Muscle layer of colon (tissue), 2 donors: ENCODE measurements at regions not wholly inside any gene's neighbourhood (a gene's known extent, or its start where the extent isn't known, plus 50 kb on each side); places are given as distances from the start of the nearest gene placed in this dataset.

Source experiments
- H3K27ac ChIP-seq: one replicate; pipeline ENCODE4 v1.7.0; 2013; ENCODE audit warnings: low read depth, mild to moderate bottlenecking, low read length, moderate library complexity
- H3K27me3 ChIP-seq, 2 donors: one replicate each; pipeline ENCODE4 v1.7.0; 2013; ENCODE audit warnings: low read length in 2 of 2, mild to moderate bottlenecking in 2 of 2; ENCODE audit not compliant: insufficient read depth in 2 of 2, control insufficient read depth in 1 of 2
- H3K36me3 ChIP-seq: one replicate; pipeline ENCODE4 v1.7.0; 2013; ENCODE audit warnings: mild to moderate bottlenecking, low read length; ENCODE audit not compliant: insufficient read depth
- H3K4me1 ChIP-seq: one replicate; pipeline ENCODE4 v1.7.0; 2013; ENCODE audit warnings: mild to moderate bottlenecking, low read length; ENCODE audit not compliant: insufficient read depth
- H3K4me3 ChIP-seq, 2 donors: one replicate each; pipeline ENCODE4 v1.7.0; 2013; ENCODE audit warnings: low read length in 2 of 2, low read depth in 1 of 2, mild to moderate bottlenecking in 1 of 2, moderate library complexity in 1 of 2
- H3K9ac ChIP-seq: one replicate; pipeline ENCODE4 v1.7.0; 2013; ENCODE audit warnings: low read length
- H3K9me3 ChIP-seq: one replicate; pipeline ENCODE4 v1.7.0; 2013; ENCODE audit warnings: mild to moderate bottlenecking, low read length
- donor health status: abdominal sarcoma.
- donor health status: Adenocarcinoma of cecum.

DNA sequence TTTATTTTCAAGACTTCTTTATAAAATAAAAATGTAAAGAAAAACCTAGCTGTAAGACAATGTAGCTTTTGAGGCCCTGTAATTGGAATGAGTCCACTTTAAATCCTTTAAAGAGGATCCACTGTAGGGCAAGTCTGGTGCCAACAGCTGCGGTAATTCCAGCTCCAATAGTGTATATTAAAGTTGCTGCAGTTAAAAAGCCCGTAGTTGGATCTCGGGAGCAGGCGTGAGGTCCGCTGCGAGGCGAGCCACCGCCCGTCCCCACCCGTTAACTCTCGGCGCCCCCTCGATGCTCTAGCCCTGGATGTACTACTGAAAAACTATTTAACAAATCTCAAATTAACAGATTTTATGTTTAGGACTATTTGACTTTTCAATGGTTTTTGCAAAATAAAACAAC is 414.7 kb upstream of the SEMA3C start:
- Histone ChIP-seq H3K27ac (no peak overlapping the region), H3K9ac (no peak overlapping the region), H3K27me3 (no peaks in the 10 kb centered on the region), H3K9me3 (no peaks in the 10 kb centered on the region), H3K36me3 (no peaks in the 10 kb centered on the region), H3K4me3 (no peak overlapping the region), H3K4me1 (no peaks in the 10 kb centered on the region)

GRCh38 chr7:81333004-81333403 is 414.2 kb upstream of the SEMA3C start:
- no peaks in the 10 kb centered on the region for H3K36me3 ChIP-seq
- no peak overlapping the region for H3K27ac ChIP-seq
- no peaks in the 10 kb centered on the region for H3K27me3 ChIP-seq
- H3K9ac ChIP-seq = no peak overlapping the region
- no peak overlapping the region for H3K4me3 ChIP-seq
- no peaks in the 10 kb centered on the region for H3K4me1 ChIP-seq
- no peaks in the 10 kb centered on the region for H3K9me3 ChIP-seq

DNA sequence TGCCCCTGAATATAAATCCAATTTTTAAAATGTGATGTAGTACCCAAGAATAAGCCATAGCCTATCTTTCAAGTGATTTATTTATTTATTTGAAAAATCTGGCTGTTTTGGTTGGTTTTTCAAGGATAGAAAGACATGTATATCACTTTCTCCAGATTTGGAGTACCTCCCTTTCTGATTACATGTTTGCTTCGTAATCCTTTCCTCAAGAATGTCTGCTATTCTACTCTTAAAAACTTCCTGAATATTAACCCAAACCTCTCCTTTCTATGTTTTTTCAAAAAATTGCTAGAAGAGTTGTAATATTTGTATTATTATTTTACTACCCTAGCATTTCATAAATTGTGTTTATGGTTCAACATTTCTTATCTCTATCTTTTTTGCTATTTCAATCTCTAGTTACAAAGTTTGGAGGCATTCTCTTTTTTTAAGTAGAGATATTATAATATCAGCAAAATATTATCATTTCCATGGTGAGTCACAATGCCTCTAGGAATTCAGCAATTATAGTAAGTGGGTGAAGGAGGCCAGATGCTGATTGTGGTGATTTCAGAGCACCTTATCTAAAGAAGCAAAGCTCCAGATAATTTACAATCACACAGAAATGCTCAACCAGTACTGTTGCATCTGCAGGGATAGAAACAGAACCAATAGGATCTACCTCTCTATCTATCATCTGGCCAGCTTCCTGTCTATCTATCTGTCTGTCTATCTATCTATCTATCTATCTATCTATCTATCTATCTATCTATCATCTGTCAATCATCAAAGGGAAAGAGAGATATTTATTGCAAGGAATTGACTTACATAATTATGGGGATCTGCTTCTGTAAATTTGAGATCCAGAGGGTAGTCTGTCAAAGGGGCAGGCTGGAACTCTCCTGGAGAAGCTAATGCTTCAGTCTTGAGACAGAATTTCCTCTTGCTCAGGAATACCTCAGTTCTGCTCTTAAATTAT is 412.5 kb upstream of the SEMA3C start:
- Histone ChIP-seq H3K27me3 (no peaks in the 10 kb centered on the region), H3K27ac (no peak overlapping the region), H3K36me3 (no peaks in the 10 kb centered on the region), H3K9me3 (no peaks in the 10 kb centered on the region), H3K4me3 (no peak overlapping the region), H3K4me1 (no peaks in the 10 kb centered on the region), H3K9ac (no peak overlapping the region)

DNA sequence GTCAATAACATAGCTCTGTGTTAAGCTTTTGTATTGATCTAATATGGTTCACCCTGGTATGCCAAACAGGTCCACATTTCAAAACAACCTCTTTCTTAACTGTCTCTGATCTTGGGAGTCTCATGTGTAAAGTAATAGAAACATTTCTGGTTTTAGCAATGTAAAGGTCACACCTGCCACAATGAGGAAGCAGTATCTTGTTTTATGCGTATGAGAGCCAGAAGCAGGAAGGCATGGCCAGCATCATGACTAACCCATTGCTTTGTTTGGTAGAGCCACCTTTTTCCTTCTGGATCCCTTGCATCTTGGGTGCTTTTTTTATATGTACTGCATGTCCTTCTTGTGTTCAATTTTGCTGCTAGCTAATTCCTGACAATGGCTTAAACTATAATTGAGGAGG is 411.3 kb upstream of the SEMA3C start:
- Histone ChIP-seq H3K4me3 (no peak overlapping the region), H3K9me3 (no peaks in the 10 kb centered on the region), H3K9ac (no peak overlapping the region), H3K27ac (no peak overlapping the region), H3K27me3 (no peaks in the 10 kb centered on the region), H3K36me3 (no peaks in the 10 kb centered on the region), H3K4me1 (no peaks in the 10 kb centered on the region)

GRCh38 chr7:81327468-81328266 is 408.8 kb upstream of the SEMA3C start:
- no peak overlapping the region for H3K4me3 ChIP-seq
- no peaks in the 10 kb centered on the region for H3K36me3 ChIP-seq
- H3K9ac ChIP-seq = no peak overlapping the region
- H3K9me3 ChIP-seq = no peaks in the 10 kb centered on the region
- H3K27me3 ChIP-seq = no peaks in the 10 kb centered on the region
- H3K4me1 ChIP-seq = no peaks in the 10 kb centered on the region
- no peak overlapping the region for H3K27ac ChIP-seq

GRCh38 chr7:81321949-81322348 is 403.1 kb upstream of the SEMA3C start:
- no peak overlapping the region for H3K4me3 ChIP-seq
- no peak overlapping the region for H3K9ac ChIP-seq
- no peaks in the 10 kb centered on the region for H3K27me3 ChIP-seq
- H3K9me3 ChIP-seq = no peaks in the 10 kb centered on the region
- H3K36me3 ChIP-seq = no peaks in the 10 kb centered on the region
- H3K4me1 ChIP-seq = no peaks in the 10 kb centered on the region
- H3K27ac ChIP-seq = no peak overlapping the region

DNA sequence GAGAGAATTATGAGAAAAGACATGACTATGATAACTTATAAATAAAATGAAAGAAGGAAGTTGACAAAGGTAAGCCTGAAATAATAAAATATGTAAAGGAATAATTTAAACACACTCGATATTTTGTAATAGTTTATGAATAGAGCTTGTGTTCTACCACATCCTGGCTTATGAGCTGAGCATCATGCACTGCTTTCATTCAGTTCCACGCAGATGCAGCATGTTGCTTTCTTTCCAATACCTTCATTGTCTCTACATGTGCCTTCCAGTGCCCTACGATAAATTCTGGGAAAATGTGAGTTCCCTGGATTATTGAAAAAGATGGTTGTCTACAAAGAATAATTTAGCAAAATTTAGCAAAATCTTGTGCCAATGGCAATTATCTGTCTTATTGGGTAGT is 398.9 kb upstream of the SEMA3C start:
- Histone ChIP-seq H3K4me1 (no peaks in the 10 kb centered on the region), H3K4me3 (no peak overlapping the region), H3K9ac (no peak overlapping the region), H3K9me3 (no peaks in the 10 kb centered on the region), H3K27ac (no peak overlapping the region), H3K36me3 (no peaks in the 10 kb centered on the region), H3K27me3 (no peaks in the 10 kb centered on the region)

GRCh38 chr7:81308643-81309322 is 389.9 kb upstream of the SEMA3C start:
- no peak overlapping the region for H3K27ac ChIP-seq
- no peak overlapping the region for H3K4me3 ChIP-seq

DNA sequence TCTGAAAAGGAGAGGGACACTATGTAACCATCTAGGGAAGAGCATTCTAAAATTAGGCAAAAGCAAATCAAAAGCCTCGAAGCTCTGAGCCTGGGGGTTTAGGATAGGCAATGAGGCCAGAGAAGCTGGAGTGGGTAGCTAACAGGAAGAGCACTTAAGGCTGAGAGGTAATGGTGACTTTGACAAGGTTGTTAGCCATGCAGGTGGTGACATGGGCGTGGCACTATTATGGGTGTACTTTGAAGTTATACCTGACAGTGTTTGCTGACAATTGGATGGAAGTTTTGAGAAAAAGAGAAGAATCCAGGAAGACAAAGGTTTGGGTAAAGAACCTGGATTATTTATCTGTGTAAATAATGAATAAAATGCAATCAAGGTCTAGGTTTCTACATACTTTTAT is 383.0 kb upstream of the SEMA3C start:
- Histone ChIP-seq H3K27me3 (no peaks in the 10 kb centered on the region), H3K36me3 (no peaks in the 10 kb centered on the region), H3K4me1 (peaks cover 23% of the 10 kb centered on the region), H3K9ac (no peak overlapping the region), H3K9me3 (no peaks in the 10 kb centered on the region), H3K4me3 (no peak overlapping the region), H3K27ac (no peak overlapping the region)

More at GRCh38 chr7:81308643-81309322, 389.9 kb upstream of the SEMA3C start:
- H3K4me1 ChIP-seq = no peaks in the 10 kb centered on the region
- no peaks in the 10 kb centered on the region for H3K9me3 ChIP-seq
- no peaks in the 10 kb centered on the region for H3K36me3 ChIP-seq
- H3K9ac ChIP-seq = no peak overlapping the region
- H3K27me3 ChIP-seq = no peaks in the 10 kb centered on the region

DNA sequence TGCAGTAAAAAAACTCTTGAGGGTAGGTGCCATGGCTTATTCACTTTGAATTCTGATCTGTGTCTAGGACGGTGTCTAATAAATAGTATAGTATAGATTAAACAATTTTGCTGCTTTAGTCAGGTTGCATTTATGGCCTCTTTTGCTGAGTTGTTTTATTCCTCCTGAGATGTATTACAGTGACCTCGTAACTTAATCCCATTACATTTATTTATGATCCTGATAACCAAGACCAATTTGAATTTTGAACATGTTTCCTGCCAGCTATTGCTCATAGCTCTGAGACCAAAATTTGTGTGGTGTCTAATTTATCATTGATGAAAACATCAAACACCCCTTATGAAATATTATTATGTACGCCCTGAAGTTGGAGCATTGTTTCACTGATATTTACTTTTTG is 381.9 kb upstream of the SEMA3C start:
- no peak overlapping the region for H3K4me3 ChIP-seq
- H3K9ac ChIP-seq = no peak overlapping the region
- peaks cover 23% of the 10 kb centered on the region for H3K4me1 ChIP-seq
- H3K27ac ChIP-seq = no peak overlapping the region
- H3K36me3 ChIP-seq = no peaks in the 10 kb centered on the region
- no peaks in the 10 kb centered on the region for H3K9me3 ChIP-seq
- H3K27me3 ChIP-seq = no peaks in the 10 kb centered on the region

DNA sequence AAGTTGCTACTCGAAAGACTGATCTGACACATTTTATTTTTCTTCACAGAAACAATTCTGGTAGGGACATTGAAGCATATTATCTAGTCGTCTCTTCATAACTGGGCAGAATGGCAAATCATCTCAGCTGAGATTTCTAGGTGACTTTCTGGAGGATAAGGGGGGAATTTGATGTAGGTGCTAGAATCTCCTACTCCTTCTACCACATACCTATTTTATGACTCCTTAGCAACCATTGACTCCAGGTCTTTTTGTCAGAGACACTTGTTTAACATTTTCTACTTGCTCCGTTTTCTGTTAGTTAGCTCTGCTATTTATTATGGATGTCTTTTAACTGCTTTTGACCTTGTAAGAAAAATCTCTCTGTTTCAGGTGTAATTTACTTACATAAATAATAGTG is 380.9 kb upstream of the SEMA3C start:
- H3K9me3 ChIP-seq = no peaks in the 10 kb centered on the region
- H3K27me3 ChIP-seq = no peaks in the 10 kb centered on the region
- H3K4me3 ChIP-seq = no peak overlapping the region
- H3K36me3 ChIP-seq = no peaks in the 10 kb centered on the region
- no peak overlapping the region for H3K9ac ChIP-seq
- peaks cover 23% of the 10 kb centered on the region for H3K4me1 ChIP-seq
- no peak overlapping the region for H3K27ac ChIP-seq
